ENCODE measurements at regions not wholly inside any gene's neighbourhood (a gene's known extent, or its start where the extent isn't known, plus 50 kb on each side); places are given as distances from the start of the nearest gene placed in this dataset.

DNA sequence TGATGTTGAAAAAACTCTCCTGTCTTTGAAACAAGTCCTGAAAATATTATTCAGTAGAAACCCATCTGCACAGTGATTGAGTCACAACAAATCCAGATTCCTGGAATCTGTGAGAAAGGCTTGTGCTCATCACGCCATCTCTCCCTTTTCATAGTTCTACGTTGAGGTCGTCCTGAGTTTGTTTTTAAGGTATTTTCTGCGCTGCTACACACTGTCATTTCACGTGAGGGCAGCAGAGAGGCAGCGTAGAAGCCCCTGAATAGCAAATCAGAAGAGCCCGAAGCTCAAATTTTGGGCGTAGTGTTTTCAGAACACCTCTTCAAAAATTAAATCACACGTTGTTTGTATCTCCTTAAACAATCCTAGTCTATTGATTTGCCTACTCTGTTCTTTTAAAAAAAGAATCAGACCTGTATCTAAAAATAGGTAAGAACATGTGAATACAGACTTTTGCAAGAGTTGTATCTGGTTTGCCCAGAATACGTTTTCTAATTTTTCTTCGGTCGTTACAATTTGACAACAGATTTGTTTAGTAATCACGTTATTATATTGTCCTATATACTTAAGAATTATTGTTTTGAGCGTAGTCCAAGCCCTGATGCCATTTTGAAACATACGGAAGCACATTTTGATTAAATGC lies 61.6 kb upstream of the SLC38A11 start:
- ATAC-seq (peak; percentile 84), DNase-seq (peak in 1 of 4 donors; percentile 24)
- peaks cover 0 to 4% of the 10 kb centered on the region in 2 donors for H3K4me1 ChIP-seq
- H3K9me3 ChIP-seq, result no peaks in the 10 kb centered on the region
- H3K27ac ChIP-seq, result no peak overlapping the region
- intact Hi-C loops (cut with DNase I), result loop anchor here in 1 of 2 donors (10.0 kb wide), 1 partner anchor 188 kb away; the partner anchor contains the start of gene SCN3A
- H3K4me3 ChIP-seq, result no peak overlapping the region
- TF ChIP-seq, protein P1, sequence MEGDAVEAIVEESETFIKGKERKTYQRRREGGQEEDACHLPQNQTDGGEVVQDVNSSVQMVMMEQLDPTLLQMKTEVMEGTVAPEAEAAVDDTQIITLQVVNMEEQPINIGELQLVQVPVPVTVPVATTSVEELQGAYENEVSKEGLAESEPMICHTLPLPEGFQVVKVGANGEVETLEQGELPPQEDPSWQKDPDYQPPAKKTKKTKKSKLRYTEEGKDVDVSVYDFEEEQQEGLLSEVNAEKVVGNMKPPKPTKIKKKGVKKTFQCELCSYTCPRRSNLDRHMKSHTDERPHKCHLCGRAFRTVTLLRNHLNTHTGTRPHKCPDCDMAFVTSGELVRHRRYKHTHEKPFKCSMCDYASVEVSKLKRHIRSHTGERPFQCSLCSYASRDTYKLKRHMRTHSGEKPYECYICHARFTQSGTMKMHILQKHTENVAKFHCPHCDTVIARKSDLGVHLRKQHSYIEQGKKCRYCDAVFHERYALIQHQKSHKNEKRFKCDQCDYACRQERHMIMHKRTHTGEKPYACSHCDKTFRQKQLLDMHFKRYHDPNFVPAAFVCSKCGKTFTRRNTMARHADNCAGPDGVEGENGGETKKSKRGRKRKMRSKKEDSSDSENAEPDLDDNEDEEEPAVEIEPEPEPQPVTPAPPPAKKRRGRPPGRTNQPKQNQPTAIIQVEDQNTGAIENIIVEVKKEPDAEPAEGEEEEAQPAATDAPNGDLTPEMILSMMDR (IDR thresholded peaks at IDR 0.05), result peak; percentile 27 to 46
- H3K36me3 ChIP-seq, result no peaks in the 10 kb centered on the region
- H3K27me3 ChIP-seq, result peaks cover 0 to 8% of the 10 kb centered on the region in 2 donors

DNA sequence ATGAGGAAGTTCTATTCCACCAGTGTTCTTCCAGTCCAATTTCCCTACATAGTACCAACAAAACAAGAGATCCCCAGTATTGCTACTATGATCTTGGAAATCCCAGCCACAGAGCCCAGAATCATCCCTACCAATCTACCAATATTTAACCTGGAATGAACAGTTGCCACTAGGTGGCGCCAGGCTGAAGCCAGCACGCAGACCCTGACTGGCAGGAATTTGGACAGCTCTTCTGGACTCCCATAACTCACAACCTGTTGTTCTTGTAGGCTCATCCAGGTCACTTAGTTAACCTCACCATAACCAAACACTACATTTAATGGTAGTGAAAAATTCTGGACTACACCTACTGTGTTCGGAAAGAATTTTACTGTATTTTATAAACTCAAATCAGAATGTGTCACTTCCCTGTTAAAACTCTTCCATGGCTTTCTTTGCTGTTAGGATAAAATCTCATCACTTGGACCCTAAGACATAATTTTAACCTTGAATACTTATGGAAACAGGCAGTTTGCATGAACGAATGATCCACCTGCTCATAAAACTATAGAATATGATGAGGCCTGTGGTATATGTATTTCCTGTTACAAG lies 59.8 kb upstream of the SLC38A11 start:
- TF ChIP-seq, protein P1 (IDR thresholded peaks at IDR 0.05), result peak; percentile 65 to 89
- peaks cover 0 to 4% of the 10 kb centered on the region in 2 donors for H3K4me1 ChIP-seq
- intact Hi-C loops (cut with DNase I), result loop anchor here in 1 of 2 donors (10.0 kb wide), 1 partner anchor 190 kb away; the partner anchor contains the start of gene SCN3A

GRCh38 chr2:165013944-165014619 lies 58.8 kb upstream of the SLC38A11 start:
- DNase-seq, result no peak
- Histone ChIP-seq H3K36me3 (no peaks in the 10 kb centered on the region), H3K4me1 (peaks cover 0 to 4% of the 10 kb centered on the region in 2 donors), H3K4me3 (no peak overlapping the region), H3K27me3 (peaks cover 0 to 8% of the 10 kb centered on the region in 2 donors), H3K9me3 (no peaks in the 10 kb centered on the region), H3K27ac (no peak overlapping the region)
- ATAC-seq, result no peak
- intact Hi-C loops (cut with DNase I), result loop anchor here in 1 of 2 donors (10.0 kb wide), 1 partner anchor 191 kb away; the partner anchor contains the start of gene SCN3A
- TF ChIP-seq, protein P1 (IDR thresholded peaks at IDR 0.05), result no peak

More for the DNA sequence above, 59.8 kb upstream of the SLC38A11 start:
- peaks cover 0 to 8% of the 10 kb centered on the region in 2 donors for H3K27me3 ChIP-seq
- H3K9me3 ChIP-seq, result no peaks in the 10 kb centered on the region
- H3K27ac ChIP-seq, result no peak overlapping the region
- H3K36me3 ChIP-seq, result no peaks in the 10 kb centered on the region
- ATAC-seq (peak; percentile 91), DNase-seq (peak; percentile 28 to 77 (median 59))
- H3K4me3 ChIP-seq, result no peak overlapping the region

DNA sequence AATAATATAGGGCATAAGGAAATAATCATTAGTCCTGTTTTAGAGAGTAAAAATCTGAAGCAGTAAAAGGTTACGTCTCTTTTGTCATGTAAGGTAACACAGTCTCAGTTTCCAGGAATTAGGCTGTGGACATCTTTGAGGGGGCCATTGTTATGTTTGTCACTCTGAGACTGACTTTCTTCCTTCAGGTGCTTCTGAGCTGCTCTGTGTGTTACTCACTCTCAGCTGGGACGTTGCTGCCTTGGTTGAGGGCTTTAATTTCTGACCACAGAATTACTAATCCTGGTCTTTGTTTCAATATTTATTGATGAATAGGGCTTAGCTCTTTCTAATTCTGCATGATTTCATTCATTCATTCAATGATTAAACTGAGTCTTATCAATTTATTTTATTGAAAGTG lies 55.9 kb upstream of the SLC38A11 start:
- no peaks in the 10 kb centered on the region for H3K27me3 ChIP-seq
- ATAC-seq (no peak), DNase-seq (no peak)
- no peaks in the 10 kb centered on the region for H3K36me3 ChIP-seq
- no peak overlapping the region for H3K27ac ChIP-seq
- H3K9me3 ChIP-seq, result no peaks in the 10 kb centered on the region
- intact Hi-C loops (cut with DNase I), result loop anchor here in 1 of 2 donors (10.0 kb wide), 1 partner anchor 194 kb away; the partner anchor contains the start of gene SCN3A
- TF ChIP-seq, protein P1 (IDR thresholded peaks at IDR 0.05), result no peak
- no peak overlapping the region for H3K4me3 ChIP-seq
- peaks cover 0 to 10% of the 10 kb centered on the region in 2 donors for H3K4me1 ChIP-seq

DNA sequence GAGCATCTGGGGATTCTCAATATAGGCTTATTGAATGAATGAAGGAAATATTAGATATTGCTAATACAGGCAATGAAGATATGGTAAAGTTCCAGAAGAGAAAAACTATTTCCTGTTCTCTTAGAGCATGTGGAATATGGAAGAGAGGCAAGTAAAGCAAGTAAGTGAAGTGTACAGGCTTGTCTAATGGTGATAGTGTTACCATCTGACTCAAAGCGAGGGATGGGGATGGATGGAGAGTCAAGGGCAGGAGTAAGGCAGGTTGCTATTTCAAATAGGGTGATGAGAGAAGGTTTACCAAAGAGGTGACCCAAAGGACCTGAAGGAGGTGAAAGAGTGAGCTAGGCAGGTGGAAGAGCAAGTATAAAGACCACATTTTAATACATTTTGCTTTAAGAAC lies 55.2 kb upstream of the SLC38A11 start:
- ATAC-seq, result no peak
- Histone ChIP-seq H3K9me3 (no peaks in the 10 kb centered on the region), H3K4me3 (no peak overlapping the region), H3K4me1 (peaks cover 0 to 10% of the 10 kb centered on the region in 2 donors), H3K27me3 (no peaks in the 10 kb centered on the region), H3K27ac (no peak overlapping the region), H3K36me3 (no peaks in the 10 kb centered on the region)
- intact Hi-C loops (cut with DNase I), result loop anchor here in 1 of 2 donors (10.0 kb wide), 1 partner anchor 194 kb away; the partner anchor contains the start of gene SCN3A
- TF ChIP-seq, protein P1 (IDR thresholded peaks at IDR 0.05), result no peak
- DNase-seq, result no peak

All from left lung (tissue), 4 donors.